ENCODE measurements at regions not wholly inside any gene's neighbourhood (a gene's known extent, or its start where the extent isn't known, plus 50 kb on each side); places are given as distances from the start of the nearest gene placed in this dataset.
"Not testable (repeated sequence)": the region's sequence is repeated elsewhere in the genome, so short reads cannot be mapped to it uniquely, and the experiment has no call there.

DNA sequence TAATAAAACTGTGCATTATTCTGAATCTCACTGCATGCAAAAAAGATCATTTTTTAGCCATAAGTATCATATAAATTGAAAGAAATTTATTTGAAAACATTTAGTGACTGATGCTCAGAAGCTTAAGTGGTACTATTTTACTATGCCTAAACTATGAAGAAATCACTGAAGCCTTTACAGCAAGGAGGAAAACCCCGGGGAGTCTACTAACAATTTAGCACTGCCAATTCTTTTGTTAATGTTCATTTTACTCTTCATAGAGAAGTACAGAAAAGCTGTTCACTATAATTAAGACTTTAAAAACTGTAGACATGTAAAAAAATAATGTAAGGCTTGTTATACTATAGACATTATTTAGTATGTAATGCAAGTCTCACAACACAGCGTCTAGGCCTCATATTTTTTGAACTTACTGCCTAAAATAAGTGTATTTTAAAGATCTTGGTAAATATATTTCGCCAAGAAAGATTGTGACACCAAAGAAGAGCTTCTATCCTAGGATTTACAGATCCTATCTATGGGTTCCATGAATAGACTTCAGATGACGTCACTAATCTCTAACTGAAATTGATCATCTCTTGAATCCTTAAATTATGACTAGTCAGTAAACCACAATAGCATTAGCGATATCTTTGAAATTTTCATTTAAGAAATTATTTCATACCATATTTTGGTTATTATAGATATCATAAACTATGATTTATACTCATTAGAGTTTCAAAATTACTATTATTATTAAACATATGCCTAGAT lies 602.5 kb downstream of the TMA16 start:
- DNase-seq = no peak
- H3K4me3 Mint-ChIP-seq = no peak overlapping the region
- H3K9me3 Mint-ChIP-seq = no peaks in the 10 kb centered on the region
- ATAC-seq (replicated peaks) = no peak
- H3K36me3 Mint-ChIP-seq (ENCODE audit: insufficient read depth) = no peaks in the 10 kb centered on the region
- no peaks in the 10 kb centered on the region for H3K4me1 Mint-ChIP-seq (ENCODE audit: low read depth in 2 of 2)
- H3K27ac Mint-ChIP-seq = no peak overlapping the region
- H3K27me3 Mint-ChIP-seq = no peaks in the 10 kb centered on the region

DNA sequence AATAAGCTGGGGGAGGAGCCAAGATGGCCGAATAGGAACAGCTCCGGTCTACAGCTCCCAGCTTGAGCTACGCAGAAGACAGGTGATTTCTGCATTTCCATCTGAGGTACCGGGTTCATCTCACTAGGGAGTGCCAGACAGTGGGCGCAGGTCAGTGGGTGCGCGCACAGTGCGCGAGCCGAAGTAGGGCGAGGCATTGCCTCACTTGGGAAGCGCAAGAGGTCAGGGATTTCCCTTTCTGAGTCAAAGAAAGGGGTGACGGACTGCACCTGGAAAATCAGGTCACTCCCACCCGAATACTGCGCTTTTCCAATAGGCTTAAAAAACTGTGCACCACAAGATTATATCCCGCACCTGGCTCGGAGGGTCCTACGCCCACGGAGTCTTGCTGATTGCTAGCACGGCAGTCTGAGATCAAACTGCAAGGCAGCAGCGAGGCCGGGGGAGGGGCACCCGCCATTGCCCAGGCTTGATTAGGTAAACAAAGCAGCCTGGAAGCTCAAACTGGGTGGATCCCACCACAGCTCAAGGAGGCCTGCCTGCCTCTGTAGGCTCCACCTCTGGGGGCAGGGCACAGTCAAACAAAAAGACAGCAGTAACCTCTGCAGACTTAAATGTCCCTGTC lies 606.4 kb downstream of the TMA16 start:
- not testable (repeated sequence) for ATAC-seq (replicated peaks); H3K27me3 Mint-ChIP-seq; DNase-seq; H3K9me3 Mint-ChIP-seq; H3K4me1 Mint-ChIP-seq (ENCODE audit: low read depth in 2 of 2); H3K36me3 Mint-ChIP-seq (ENCODE audit: insufficient read depth); H3K4me3 Mint-ChIP-seq; H3K27ac Mint-ChIP-seq

DNA sequence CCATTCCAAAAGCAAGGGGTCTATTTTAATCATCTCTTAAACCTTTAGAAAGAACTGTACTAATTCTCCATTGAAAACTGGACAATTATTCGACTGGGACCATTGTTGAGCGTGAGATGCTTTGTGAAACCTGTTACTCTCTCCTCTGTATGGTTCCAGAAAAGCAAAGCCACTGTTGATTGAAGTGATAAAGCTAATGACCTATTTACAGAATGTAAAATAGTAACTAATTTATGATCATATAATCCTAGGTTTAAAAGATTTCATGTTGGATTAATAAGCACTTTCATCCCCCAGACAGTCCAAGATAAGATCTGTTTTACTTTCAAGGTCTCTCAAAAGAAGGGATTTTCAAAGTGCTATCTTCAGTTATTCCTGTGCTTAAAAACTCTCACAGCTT lies 614.5 kb downstream of the TMA16 start:
- Mint-ChIP-seq H3K27me3 (no peaks in the 10 kb centered on the region), H3K4me1 (ENCODE audit: low read depth in 2 of 2) (no peaks in the 10 kb centered on the region), H3K36me3 (ENCODE audit: insufficient read depth) (no peaks in the 10 kb centered on the region), H3K27ac (no peak overlapping the region), H3K4me3 (no peak overlapping the region), H3K9me3 (no peaks in the 10 kb centered on the region)
- ATAC-seq (replicated peaks) (no peak), DNase-seq (no peak)

DNA sequence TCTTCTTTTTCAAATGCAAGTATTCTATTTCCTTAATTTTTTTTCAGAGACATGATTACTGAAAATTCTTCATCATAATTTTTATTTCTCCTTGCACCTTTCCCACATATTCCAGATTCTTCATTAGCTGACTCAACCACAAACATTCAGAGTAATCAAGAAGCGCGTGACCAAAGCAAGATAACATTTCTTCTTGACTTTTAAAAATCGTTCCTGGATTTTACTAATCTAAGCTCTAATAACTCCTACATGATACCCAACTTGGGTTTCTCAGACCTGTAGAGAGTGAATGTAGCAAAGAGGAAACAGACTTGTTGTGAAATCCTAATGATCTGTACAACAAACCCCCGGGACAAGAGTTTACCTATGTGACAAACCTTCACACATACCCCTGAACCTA lies 615.0 kb downstream of the TMA16 start:
- DNase-seq (no peak), ATAC-seq (replicated peaks) (no peak)
- H3K4me3 Mint-ChIP-seq = no peak overlapping the region
- no peaks in the 10 kb centered on the region for H3K27me3 Mint-ChIP-seq
- H3K36me3 Mint-ChIP-seq (ENCODE audit: insufficient read depth) = no peaks in the 10 kb centered on the region
- H3K4me1 Mint-ChIP-seq (ENCODE audit: low read depth in 2 of 2) = no peaks in the 10 kb centered on the region
- no peak overlapping the region for H3K27ac Mint-ChIP-seq
- no peaks in the 10 kb centered on the region for H3K9me3 Mint-ChIP-seq

DNA sequence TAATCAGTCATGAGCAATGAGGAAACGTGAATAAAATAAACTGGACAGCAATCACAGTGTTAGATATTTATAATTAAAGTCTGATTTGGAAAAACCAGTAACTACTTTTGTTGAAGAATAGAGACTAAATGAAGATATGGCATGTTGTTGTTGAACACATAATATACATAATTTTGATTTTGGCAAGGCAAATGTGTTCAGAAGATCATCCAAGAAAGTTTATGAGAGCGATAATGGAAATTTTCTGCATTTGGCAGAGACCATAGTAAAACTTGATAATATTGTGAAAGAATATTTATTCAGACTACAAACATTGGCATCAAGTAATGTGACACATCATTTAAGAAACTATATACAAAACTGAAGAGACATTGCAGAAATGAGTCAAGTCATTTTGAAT lies 620.7 kb downstream of the TMA16 start:
- H3K4me1 Mint-ChIP-seq (ENCODE audit: low read depth in 2 of 2) = no peaks in the 10 kb centered on the region
- ATAC-seq (replicated peaks) (no peak), DNase-seq (no peak)
- no peak overlapping the region for H3K27ac Mint-ChIP-seq
- H3K36me3 Mint-ChIP-seq (ENCODE audit: insufficient read depth) = no peaks in the 10 kb centered on the region
- no peaks in the 10 kb centered on the region for H3K27me3 Mint-ChIP-seq
- no peak overlapping the region for H3K4me3 Mint-ChIP-seq
- H3K9me3 Mint-ChIP-seq = peaks cover under 1 to 3% of the 10 kb centered on the region in 2 donors

DNA sequence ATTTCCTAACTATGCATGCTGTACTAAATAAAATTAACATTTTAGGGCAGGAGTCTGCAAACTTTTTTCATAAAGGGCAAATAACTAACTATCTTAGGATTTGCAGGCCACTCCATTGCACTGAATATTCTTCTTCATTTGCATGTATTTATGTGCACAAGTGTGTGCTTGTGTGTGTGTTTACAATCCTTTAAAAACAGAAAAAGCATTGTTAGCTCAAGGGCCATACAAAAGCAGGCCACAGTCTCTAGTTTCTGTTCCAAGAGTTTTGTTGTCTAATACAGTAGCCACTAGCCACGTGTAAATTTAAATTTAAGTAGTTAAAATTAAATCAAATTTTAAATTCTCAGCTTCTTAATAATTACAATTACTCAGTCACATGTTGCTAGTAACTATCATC lies 621.8 kb downstream of the TMA16 start:
- DNase-seq (no peak), ATAC-seq (replicated peaks) (no peak)
- Mint-ChIP-seq H3K4me1 (ENCODE audit: low read depth in 2 of 2) (no peaks in the 10 kb centered on the region), H3K9me3 (peaks cover 6 to 11% of the 10 kb centered on the region in 2 donors), H3K4me3 (no peak overlapping the region), H3K27me3 (no peaks in the 10 kb centered on the region), H3K36me3 (ENCODE audit: insufficient read depth) (no peaks in the 10 kb centered on the region), H3K27ac (no peak overlapping the region)

DNA sequence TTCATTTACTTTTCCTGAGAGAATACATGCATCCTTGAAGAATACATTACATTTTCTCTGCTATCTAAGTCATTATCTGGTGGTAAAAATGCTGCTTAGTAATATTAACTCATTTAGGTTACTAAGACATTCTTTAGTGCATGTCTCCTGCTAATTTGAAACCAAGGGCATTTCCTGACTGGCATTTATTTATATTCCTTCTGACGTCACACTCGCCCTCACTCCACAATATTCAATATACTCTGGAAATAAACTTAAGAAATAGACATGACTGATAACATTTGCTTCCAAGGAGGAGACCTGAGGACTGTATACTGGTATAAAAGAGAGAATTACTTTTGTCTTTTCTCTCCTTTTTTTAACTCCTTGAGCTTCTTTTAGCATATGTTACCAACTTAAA lies 619.5 kb upstream of the SMIM31 start:
- ATAC-seq (replicated peaks) (no peak), DNase-seq (no peak)
- Mint-ChIP-seq H3K4me3 (no peak overlapping the region), H3K36me3 (ENCODE audit: insufficient read depth) (no peaks in the 10 kb centered on the region), H3K27me3 (no peaks in the 10 kb centered on the region), H3K9me3 (peaks cover 0 to 11% of the 10 kb centered on the region in 2 donors), H3K4me1 (ENCODE audit: low read depth in 2 of 2) (no peaks in the 10 kb centered on the region), H3K27ac (no peak overlapping the region)

DNA sequence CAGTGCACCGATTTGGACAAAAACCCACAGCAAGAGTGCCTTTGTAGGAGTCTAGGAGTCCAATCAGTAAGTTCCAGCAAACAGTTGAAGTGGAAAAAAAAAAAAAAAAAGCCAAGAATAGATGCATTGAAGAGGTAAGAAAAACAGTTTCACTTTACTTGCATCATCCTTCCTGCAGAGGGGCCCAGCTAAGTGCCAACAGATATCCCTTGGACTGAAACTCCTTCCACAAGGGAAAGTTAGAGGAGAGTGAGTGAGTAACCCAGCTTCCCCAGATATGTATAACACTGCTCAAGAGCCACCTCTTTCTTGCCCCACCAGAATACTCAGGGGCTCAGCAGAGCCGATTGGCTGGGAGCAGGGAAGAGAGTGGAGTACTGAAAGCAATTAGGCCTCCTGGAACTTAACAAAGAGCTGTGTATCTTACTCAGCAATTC lies 617.7 kb upstream of the SMIM31 start:
- no peak for ATAC-seq (replicated peaks)
- no peak overlapping the region for H3K4me3 Mint-ChIP-seq

DNA sequence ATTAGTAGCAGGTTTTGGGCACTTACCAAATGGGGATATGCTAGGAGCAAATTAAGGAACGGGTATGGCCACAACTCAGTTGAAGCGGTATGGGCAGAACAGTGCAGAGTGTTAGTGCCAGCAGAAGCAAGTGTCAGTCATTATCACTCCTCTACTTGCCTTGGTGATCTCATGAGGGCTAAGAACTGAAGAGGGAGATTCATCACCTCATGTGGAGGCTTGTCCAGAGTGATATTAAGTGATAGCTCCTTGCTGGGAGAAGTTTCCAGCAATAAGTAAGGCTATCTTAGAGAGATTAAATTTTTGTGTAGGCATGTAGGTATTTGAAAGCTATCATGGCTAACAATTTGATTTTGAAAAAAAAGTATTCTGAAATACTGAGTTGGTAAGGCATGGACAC lies 615.4 kb upstream of the SMIM31 start:
- H3K27ac Mint-ChIP-seq = no peak overlapping the region
- no peaks in the 10 kb centered on the region for H3K4me1 Mint-ChIP-seq (ENCODE audit: low read depth in 2 of 2)
- peaks cover 7 to 13% of the 10 kb centered on the region in 2 donors for H3K9me3 Mint-ChIP-seq
- no peaks in the 10 kb centered on the region for H3K36me3 Mint-ChIP-seq (ENCODE audit: insufficient read depth)
- H3K27me3 Mint-ChIP-seq = no peaks in the 10 kb centered on the region
- no peak for DNase-seq
- H3K4me3 Mint-ChIP-seq = no peak overlapping the region
- no peak for ATAC-seq (replicated peaks)

More for the DNA sequence above, 617.7 kb upstream of the SMIM31 start:
- Mint-ChIP-seq H3K4me1 (ENCODE audit: low read depth in 2 of 2) (no peaks in the 10 kb centered on the region), H3K27ac (no peak overlapping the region), H3K9me3 (peaks cover 7 to 15% of the 10 kb centered on the region in 2 donors), H3K27me3 (no peaks in the 10 kb centered on the region), H3K36me3 (ENCODE audit: insufficient read depth) (no peaks in the 10 kb centered on the region)
- no peak for DNase-seq

DNA sequence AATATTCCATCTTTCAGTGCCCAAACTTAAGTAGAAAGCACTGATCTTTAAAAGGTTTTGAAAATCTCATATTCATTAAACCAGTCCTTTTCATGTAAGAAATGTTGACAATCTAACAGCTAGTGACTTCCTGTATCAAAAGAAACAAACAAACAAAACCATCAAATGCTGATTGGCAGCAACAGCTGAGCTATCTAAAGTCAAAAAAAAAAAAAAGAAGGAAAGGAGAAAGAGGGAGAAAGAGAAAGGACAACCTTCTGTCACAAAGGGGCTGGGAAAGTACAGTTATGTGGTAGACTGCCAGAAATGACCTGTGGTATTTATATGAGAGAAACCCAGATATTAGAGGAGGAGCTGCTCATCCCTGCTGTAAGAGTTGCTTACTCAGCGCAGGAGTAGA lies 614.6 kb upstream of the SMIM31 start:
- H3K9me3 Mint-ChIP-seq = peaks cover 7 to 14% of the 10 kb centered on the region in 2 donors
- no peak for DNase-seq
- no peak for ATAC-seq (replicated peaks)
- no peaks in the 10 kb centered on the region for H3K4me1 Mint-ChIP-seq (ENCODE audit: low read depth in 2 of 2)
- H3K27ac Mint-ChIP-seq = no peak overlapping the region
- no peaks in the 10 kb centered on the region for H3K27me3 Mint-ChIP-seq
- H3K4me3 Mint-ChIP-seq = no peak overlapping the region
- no peaks in the 10 kb centered on the region for H3K36me3 Mint-ChIP-seq (ENCODE audit: insufficient read depth)

DNA sequence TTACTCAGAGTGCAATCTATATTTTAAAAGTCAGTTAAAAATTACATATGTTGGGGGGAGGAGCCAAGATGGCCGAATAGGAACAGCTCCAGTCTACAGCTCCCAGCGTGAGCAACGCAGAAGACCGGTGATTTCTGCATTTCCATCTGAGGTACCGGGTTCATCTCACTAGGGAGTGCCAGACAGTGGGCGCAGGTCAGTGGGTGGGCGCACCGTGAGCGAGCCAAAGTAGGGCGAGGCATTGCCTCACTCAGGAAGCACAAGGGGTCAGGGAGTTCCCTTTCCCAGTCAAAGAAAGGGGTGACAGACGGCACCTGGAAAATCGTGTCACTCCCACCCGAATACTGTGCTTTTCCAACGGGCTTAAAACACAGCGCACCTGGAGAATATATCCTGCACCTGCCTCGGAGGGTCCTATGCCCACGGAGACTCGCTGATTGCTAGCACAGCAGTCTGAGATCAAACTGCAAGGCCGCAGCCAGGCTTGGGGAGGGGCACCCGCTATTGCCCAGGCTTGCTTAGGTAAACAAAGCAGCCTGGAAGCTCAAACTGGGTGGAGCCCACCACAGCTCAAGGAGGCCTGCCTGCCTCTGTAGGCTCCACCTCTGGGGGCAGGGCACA lies 612.1 kb upstream of the SMIM31 start:
- DNase-seq; H3K36me3 Mint-ChIP-seq (ENCODE audit: insufficient read depth); H3K27ac Mint-ChIP-seq; H3K27me3 Mint-ChIP-seq; ATAC-seq (replicated peaks); H3K4me3 Mint-ChIP-seq; H3K4me1 Mint-ChIP-seq (ENCODE audit: low read depth in 2 of 2): not testable (repeated sequence)
- H3K9me3 Mint-ChIP-seq = peaks cover 7 to 15% of the 10 kb centered on the region in 2 donors

DNA sequence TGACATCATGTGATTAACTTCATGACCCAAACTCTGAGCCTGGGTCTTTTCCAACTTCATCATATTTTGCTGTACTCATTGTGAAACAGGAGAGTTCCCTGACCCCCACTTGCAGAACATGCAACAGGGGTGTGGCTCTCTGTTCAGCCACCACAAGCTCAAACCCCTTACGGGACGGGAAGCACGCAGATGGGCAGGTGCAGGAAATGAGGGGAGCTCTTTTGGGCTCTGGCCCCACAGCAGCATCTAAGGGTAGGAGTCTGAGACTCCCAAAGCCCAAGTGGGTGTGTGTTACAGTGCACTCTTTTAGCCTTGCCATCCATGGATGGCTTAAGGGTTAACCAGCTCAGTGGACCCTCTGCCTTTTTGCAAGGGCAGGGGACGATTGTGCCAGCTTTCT lies 599.5 kb upstream of the SMIM31 start:
- Mint-ChIP-seq H3K4me3 (no peak overlapping the region), H3K27ac (no peak overlapping the region), H3K36me3 (ENCODE audit: insufficient read depth) (no peaks in the 10 kb centered on the region), H3K27me3 (no peaks in the 10 kb centered on the region), H3K4me1 (ENCODE audit: low read depth in 2 of 2) (no peaks in the 10 kb centered on the region), H3K9me3 (peaks cover 6 to 7% of the 10 kb centered on the region in 2 donors)
- ATAC-seq (replicated peaks) (no peak), DNase-seq (no peak)

DNA sequence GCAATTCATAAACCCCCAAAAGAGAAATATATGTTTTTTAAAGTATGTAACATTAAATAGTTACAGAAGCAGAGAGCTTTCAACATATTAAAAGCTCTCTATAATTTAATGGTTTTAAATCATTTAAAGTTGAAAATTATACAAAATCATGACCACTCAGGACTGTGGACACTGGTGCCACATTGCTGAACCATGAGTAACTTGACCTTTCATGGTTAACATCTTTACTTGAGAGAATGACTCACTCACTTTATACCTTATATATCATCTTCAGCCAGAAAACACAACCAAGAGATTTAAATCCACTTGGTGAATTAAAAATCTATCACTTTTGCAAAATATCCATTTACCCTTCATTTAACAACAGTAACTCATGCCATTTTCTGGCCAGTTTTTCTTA lies 584.3 kb upstream of the SMIM31 start:
- Mint-ChIP-seq H3K27me3 (no peaks in the 10 kb centered on the region), H3K4me1 (ENCODE audit: low read depth in 2 of 2) (no peaks in the 10 kb centered on the region), H3K27ac (no peak overlapping the region), H3K4me3 (no peak overlapping the region), H3K36me3 (ENCODE audit: insufficient read depth) (no peaks in the 10 kb centered on the region), H3K9me3 (peaks cover 0 to 6% of the 10 kb centered on the region in 2 donors)
- ATAC-seq (replicated peaks) (no peak), DNase-seq (no peak)

DNA sequence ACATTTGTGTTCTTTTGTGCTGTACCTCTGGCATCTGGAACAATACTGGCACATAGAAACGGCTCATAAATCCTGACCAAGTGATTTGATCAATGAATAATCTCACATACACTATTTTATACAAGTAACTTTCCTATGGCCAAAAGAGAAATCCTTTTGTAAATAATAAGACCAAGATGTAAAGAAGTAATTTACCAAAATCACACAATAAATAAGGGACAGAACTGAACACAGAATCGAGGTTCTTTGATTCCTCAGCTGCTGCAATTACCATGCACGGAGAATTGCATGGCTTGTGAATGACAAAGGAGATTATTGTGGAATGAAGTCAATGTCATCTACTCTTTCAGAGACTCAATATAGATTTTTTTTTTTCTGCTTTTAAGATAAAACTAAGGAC lies 576.8 kb upstream of the SMIM31 start:
- H3K4me3 Mint-ChIP-seq = no peak overlapping the region
- no peaks in the 10 kb centered on the region for H3K4me1 Mint-ChIP-seq (ENCODE audit: low read depth in 2 of 2)
- DNase-seq = no peak
- H3K27ac Mint-ChIP-seq = no peak overlapping the region
- ATAC-seq (replicated peaks) = no peak
- H3K9me3 Mint-ChIP-seq = peaks cover 0 to 4% of the 10 kb centered on the region in 2 donors
- H3K27me3 Mint-ChIP-seq = no peaks in the 10 kb centered on the region
- no peaks in the 10 kb centered on the region for H3K36me3 Mint-ChIP-seq (ENCODE audit: insufficient read depth)

Data from effector memory CD8-positive, alpha-beta T cell (primary cell).